ENCODE measurements at regions not wholly inside any gene's neighbourhood (a gene's known extent, or its start where the extent isn't known, plus 50 kb on each side); places are given as distances from the start of the nearest gene placed in this dataset.

GRCh38 chr19:29022599-29022998, 190.4 kb downstream of the UQCRFS1 start:
- dilution Hi-C loops (cut with MboI; ENCODE audit: extremely low pct_ligation_motif_present, low sequenced_read_pairs) (no loop called here), intact Hi-C loops (cut with micrococcal nuclease) (no loop called here)
- Histone ChIP-seq H3K4me2 (ENCODE audit: insufficient read depth, low read length) (no peak overlapping the region), H3K36me3 (ENCODE audit: control insufficient read depth in 2 of 2, extremely low read depth in 1 of 2, insufficient read depth in 2 of 2, low read length in 2 of 2) (no peaks in the 10 kb centered on the region), H3K4me3 (replicated peaks in 1 of 3; ENCODE audit: insufficient read depth in 1 of 3, low read depth in 1 of 3, low read length in 3 of 3) (no peak overlapping the region), H3K9me3 (replicated peaks; ENCODE audit: control insufficient read depth, insufficient read depth, low read length) (peaks cover 3% of the 10 kb centered on the region), H3K27ac (ENCODE audit: insufficient read depth, low read depth, low read length) (no peak overlapping the region), H3K9ac (replicated peaks; ENCODE audit: extremely low read depth, insufficient read depth, low read length) (no peak overlapping the region), H3K4me1 (ENCODE audit: control insufficient read depth, extremely low read depth, insufficient read depth, low read length) (no peaks in the 10 kb centered on the region), H4K20me1 (replicated peaks; ENCODE audit: control insufficient read depth, extremely low read depth, insufficient read depth, low read length) (no peaks in the 10 kb centered on the region), H2AFZ (ENCODE audit: low read depth, low read length) (no peak overlapping the region), H3K79me2 (ENCODE audit: control insufficient read depth, insufficient read depth, low read length) (no peaks in the 10 kb centered on the region), H3K27me3 (ENCODE audit: control insufficient read depth in 2 of 2, insufficient read depth in 2 of 2, low read length in 2 of 2) (no peaks in the 10 kb centered on the region), H3K9me1 (replicated peaks; ENCODE audit: control insufficient read depth, extremely low read depth, insufficient read depth, low read length) (no peaks in the 10 kb centered on the region)
- no TSS peak for BruUV-seq (replicated peaks)
- TF ChIP-seq POLR2AphosphoS5 (IDR thresholded peaks at IDR 0.05; ENCODE audit: insufficient read depth, low read depth, low read length) (no peak), MYC (IDR thresholded peaks at IDR 0.05; ENCODE audit: low read depth, low read length) (no peak), POLR2A (IDR thresholded peaks at IDR 0.05; ENCODE audit: low read depth, low read length) (no peak), FOS (IDR thresholded peaks at IDR 0.05; ENCODE audit: borderline replicate concordance, insufficient read depth, low read length) (no peak), EZH2 (IDR thresholded peaks at IDR 0.05; ENCODE audit: borderline replicate concordance, low read depth, low read length, severe bottlenecking) (no peak), JUN (IDR thresholded peaks at IDR 0.05; ENCODE audit: borderline replicate concordance, insufficient read depth, insufficient read length, low read depth) (no peak), GATA2 (IDR thresholded peaks at IDR 0.05; ENCODE audit: insufficient read depth, insufficient read length, low read depth, low read length) (no peak)
- TF ChIP-seq, protein P1, sequence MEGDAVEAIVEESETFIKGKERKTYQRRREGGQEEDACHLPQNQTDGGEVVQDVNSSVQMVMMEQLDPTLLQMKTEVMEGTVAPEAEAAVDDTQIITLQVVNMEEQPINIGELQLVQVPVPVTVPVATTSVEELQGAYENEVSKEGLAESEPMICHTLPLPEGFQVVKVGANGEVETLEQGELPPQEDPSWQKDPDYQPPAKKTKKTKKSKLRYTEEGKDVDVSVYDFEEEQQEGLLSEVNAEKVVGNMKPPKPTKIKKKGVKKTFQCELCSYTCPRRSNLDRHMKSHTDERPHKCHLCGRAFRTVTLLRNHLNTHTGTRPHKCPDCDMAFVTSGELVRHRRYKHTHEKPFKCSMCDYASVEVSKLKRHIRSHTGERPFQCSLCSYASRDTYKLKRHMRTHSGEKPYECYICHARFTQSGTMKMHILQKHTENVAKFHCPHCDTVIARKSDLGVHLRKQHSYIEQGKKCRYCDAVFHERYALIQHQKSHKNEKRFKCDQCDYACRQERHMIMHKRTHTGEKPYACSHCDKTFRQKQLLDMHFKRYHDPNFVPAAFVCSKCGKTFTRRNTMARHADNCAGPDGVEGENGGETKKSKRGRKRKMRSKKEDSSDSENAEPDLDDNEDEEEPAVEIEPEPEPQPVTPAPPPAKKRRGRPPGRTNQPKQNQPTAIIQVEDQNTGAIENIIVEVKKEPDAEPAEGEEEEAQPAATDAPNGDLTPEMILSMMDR (IDR thresholded peaks at IDR 0.05; ENCODE audit: extremely low read depth in 1 of 2, insufficient read depth in 1 of 2, low read depth in 1 of 2, low read length in 2 of 2): no peak
- TF ChIP-seq, protein P2, sequence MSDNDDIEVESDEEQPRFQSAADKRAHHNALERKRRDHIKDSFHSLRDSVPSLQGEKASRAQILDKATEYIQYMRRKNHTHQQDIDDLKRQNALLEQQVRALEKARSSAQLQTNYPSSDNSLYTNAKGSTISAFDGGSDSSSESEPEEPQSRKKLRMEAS (IDR thresholded peaks at IDR 0.05; ENCODE audit: insufficient read depth, insufficient read length): no peak
- no peak for DNase-seq (ENCODE audit: low read depth, low spot score)
- CTCF ChIA-PET: no interaction called here
- no peak for FAIRE-seq
- POLR2A ChIA-PET: no interaction called here

Measured in endothelial cell of umbilical vein (primary cell).